Choroid plexus epithelial cell (primary cell): ENCODE measurements at regions not wholly inside any gene's neighbourhood (a gene's known extent, or its start where the extent isn't known, plus 50 kb on each side); places are given as distances from the start of the nearest gene placed in this dataset.

Experiments
- DNase-seq: peaks from one replicate; pipeline ENCODE4 v3.0.0-alpha.2; 2010; ENCODE audit warnings: low read depth
- H3K4me3 ChIP-seq: 2 replicates; pipeline ENCODE4 v1.5.1; 2011; ENCODE audit warnings: low read depth, mild to moderate bottlenecking, control low read depth, low read length, moderate library complexity
- CTCF ChIP-seq: conservative IDR thresholded peaks from 2 replicates; pipeline ENCODE4 v1.5.1; 2011; ENCODE audit warnings: low read depth, mild to moderate bottlenecking, control low read depth, inconsistent platforms, low read length, moderate library complexity

GRCh38 chr5:68468322-68468721 is 252.8 kb downstream of the PIK3R1 start:
- no peak overlapping the region for H3K4me3 ChIP-seq
- no peak for DNase-seq
- no peak for TF ChIP-seq CTCF

GRCh38 chr5:68475476-68475983 is 260.0 kb downstream of the PIK3R1 start:
- TF ChIP-seq CTCF, result no peak
- H3K4me3 ChIP-seq, result no peak overlapping the region
- DNase-seq, result no peak

GRCh38 chr5:68476854-68477253 is 261.3 kb downstream of the PIK3R1 start:
- no peak for DNase-seq
- TF ChIP-seq CTCF, result peak; percentile 7
- H3K4me3 ChIP-seq, result no peak overlapping the region

- peak; percentile 39 for DNase-seq
- TF ChIP-seq CTCF, result no peak
- no peak overlapping the region for H3K4me3 ChIP-seq
These were observed 262.9 kb downstream of the PIK3R1 start for GRCh38 chr5:68478301-68479095.

GRCh38 chr5:68479524-68479923 is 264.0 kb downstream of the PIK3R1 start:
- no peak overlapping the region for H3K4me3 ChIP-seq
- DNase-seq, result no peak
- no peak for TF ChIP-seq CTCF

- H3K4me3 ChIP-seq, result no peak overlapping the region
- no peak for TF ChIP-seq CTCF
- no peak for DNase-seq
These were observed 264.9 kb downstream of the PIK3R1 start for GRCh38 chr5:68480335-68480940.
